K562 (cell line): ENCODE measurements at regions not wholly inside any gene's neighbourhood (a gene's known extent, or its start where the extent isn't known, plus 50 kb on each side); places are given as distances from the start of the nearest gene placed in this dataset.

ENCODE experiments used
- DEAF1 ChIP-seq: fragments of 450-650 bp; formaldehyde crosslinking; IDR thresholded peaks from 2 replicates; pipeline ENCODE4 v1.4.0; 2020; ENCODE audit warnings: mild to moderate bottlenecking, moderate library complexity
- FOSL1 ChIP-seq: fragments of 200-800 bp; sonication (Bioruptor generic); conservative IDR thresholded peaks from 2 replicates; pipeline ENCODE4 v1.6.1; 2016; ENCODE audit warnings: missing genetic modification characterization, missing compliant biosample characterization
- MGA ChIP-seq: fragments of 450-650 bp; IDR thresholded peaks from 2 replicates; pipeline ENCODE4 v1.6.1; 2016; ENCODE audit warnings: mild to moderate bottlenecking, moderate library complexity
- MTF1 ChIP-seq: fragments of 250-450 bp; sonication (Bioruptor Pico); IDR thresholded peaks from 2 replicates; pipeline ENCODE4 v1.9.0; 2021; ENCODE audit warnings: moderate library complexity, mild to moderate bottlenecking, inconsistent platforms, borderline replicate concordance
- NR0B1 ChIP-seq: fragments of 450-650 bp; IDR thresholded peaks from one replicate; pipeline ENCODE4 v1.6.1; 2018; ENCODE audit warnings: mild to moderate bottlenecking, moderate library complexity; ENCODE audit not compliant: partially characterized antibody
- RAD21 ChIP-seq, 2 experiments: fragments of 250-450 bp in 1 of 2; fragments of 450-650 bp in 1 of 2; sonication (Bioruptor Pico) in 1 of 2; formaldehyde crosslinking in 1 of 2; IDR thresholded peaks in 1 of 2; conservative IDR thresholded peaks in 1 of 2; 2 replicates each; pipeline versions ENCODE4 v1.4.0 to v1.8.0; 2020 to 2022; ENCODE audit warnings: mild to moderate bottlenecking in 2 of 2, moderate library complexity in 1 of 2
- ZBTB5 ChIP-seq: fragments of 450-650 bp; IDR thresholded peaks from 2 replicates; pipeline ENCODE4 v1.6.1; 2017; ENCODE audit warnings: antibody characterized with exemption
- ZNF398 ChIP-seq: fragments of 250-450 bp; sonication (Bioruptor Pico); IDR thresholded peaks from 2 replicates; pipeline ENCODE4 v1.8.0; 2021; ENCODE audit warnings: moderate library complexity, mild to moderate bottlenecking, inconsistent platforms
- ZNF717 ChIP-seq: fragments of 250-450 bp; sonication (Bioruptor Pico); IDR thresholded peaks from 2 replicates; pipeline ENCODE4 v1.5.0; 2021

- TF ChIP-seq DEAF1 (CRISPR knock-in tag) (peak; percentile 44), MTF1 (CRISPR knock-in tag) (no peak), RAD21 (CRISPR knock-in tag; conservative IDR thresholded peaks at IDR 0.05 in 1 of 2, IDR thresholded peaks at IDR 0.05 in 1 of 2) (peak; percentile 70 to 81), MGA (no peak), ZNF717 (CRISPR knock-in tag) (no peak), NR0B1 (no peak), ZBTB5 (no peak), FOSL1 (tag) (no peak), ZNF398 (CRISPR knock-in tag) (no peak)
These were observed 57.6 kb upstream of the ZNF507 start (continued) for GRCh38 chr19:32287811-32288227.
